HG02763 (cell line): ENCODE measurements at regions not wholly inside any gene's neighbourhood (a gene's known extent, or its start where the extent isn't known, plus 50 kb on each side); places are given as distances from the start of the nearest gene placed in this dataset.

Experiments used
- ATAC-seq: cut with Tn5 transposase; IDR thresholded peaks from one replicate; pipeline ENCODE4 v1.9.1; 2021; ENCODE audit warnings: mild to moderate bottlenecking, moderate library complexity; ENCODE audit not compliant: unreplicated experiment

- no peak for ATAC-seq
Observed at GRCh38 chr4:136581119-136581518, 951.2 kb downstream of the PCDH18 start.

- no peak for ATAC-seq
Observed at GRCh38 chr4:136575146-136575545, 957.1 kb downstream of the PCDH18 start.

- no peak for ATAC-seq
Observed at GRCh38 chr4:136573460-136573859, 958.8 kb downstream of the PCDH18 start.

- ATAC-seq, result no peak
Observed at GRCh38 chr4:136571315-136571714, 961.0 kb downstream of the PCDH18 start.

- ATAC-seq, result no peak
Observed at GRCh38 chr4:136562834-136563233, 969.5 kb downstream of the PCDH18 start.

- no peak for ATAC-seq
Observed at GRCh38 chr4:136558940-136559494, 973.3 kb downstream of the PCDH18 start.

- ATAC-seq, result no peak
Observed at GRCh38 chr4:136557396-136557795, 974.9 kb downstream of the PCDH18 start.

- ATAC-seq, result no peak
Observed at GRCh38 chr4:136554033-136554432, 978.3 kb downstream of the PCDH18 start.

- ATAC-seq, result no peak
Observed at GRCh38 chr4:136551753-136552152, 980.5 kb downstream of the PCDH18 start.

GRCh38 chr4:136540747-136541146 is 991.5 kb downstream of the PCDH18 start:
- no peak for ATAC-seq

GRCh38 chr4:136528131-136528530 is 1004.2 kb downstream of the PCDH18 start:
- no peak for ATAC-seq

- no peak for ATAC-seq
Observed at GRCh38 chr4:136526517-136526916, 1005.8 kb downstream of the PCDH18 start.

- no peak for ATAC-seq
Observed at GRCh38 chr4:136524039-136524438, 1008.3 kb downstream of the PCDH18 start.

- ATAC-seq, result no peak
Observed at GRCh38 chr4:136516371-136516770, 1015.9 kb downstream of the PCDH18 start.

GRCh38 chr4:136505020-136505419 is 1027.3 kb downstream of the PCDH18 start:
- no peak for ATAC-seq

GRCh38 chr4:136495851-136496250 is 1036.4 kb downstream of the PCDH18 start:
- no peak for ATAC-seq

GRCh38 chr4:136495076-136495475 is 1037.2 kb downstream of the PCDH18 start:
- no peak for ATAC-seq

- ATAC-seq, result no peak
Observed at GRCh38 chr4:136489101-136489500, 1043.2 kb downstream of the PCDH18 start.

GRCh38 chr4:136484996-136485395 is 1047.3 kb downstream of the PCDH18 start:
- no peak for ATAC-seq

- no peak for ATAC-seq
Observed at GRCh38 chr4:136476753-136477152, 1055.5 kb downstream of the PCDH18 start.

GRCh38 chr4:136471051-136471450 is 1061.2 kb downstream of the PCDH18 start:
- no peak for ATAC-seq

- ATAC-seq, result no peak
Observed at GRCh38 chr4:136465691-136466090, 1066.6 kb downstream of the PCDH18 start.

- no peak for ATAC-seq
Observed at GRCh38 chr4:136463941-136464340, 1068.4 kb downstream of the PCDH18 start.
